Activated T-helper 1 cell treated with anti-CD3 and anti-CD28 coated beads, Interleukin-12 subunit alpha, Interleukin-12 subunit beta, Interleukin-2, Interleukin-4 antibody, amounts not matched to agents 30 ng/mL and 10 ng/mL and 1 ng/mL, durations not matched to agents 14 hours and 24 hours and 36 hours (primary cell): ENCODE measurements at regions not wholly inside any gene's neighbourhood (a gene's known extent, or its start where the extent isn't known, plus 50 kb on each side); places are given as distances from the start of the nearest gene placed in this dataset.
"Not testable (repeated sequence)": the region's sequence is repeated elsewhere in the genome, so short reads cannot be mapped to it uniquely, and the experiment has no call there.

Experiments
- DNase-seq: peaks from one replicate; pipeline ENCODE4 v3.0.0; 2021; ENCODE audit warnings: low spot score
- H3K27ac Mint-ChIP-seq: one replicate; pipeline ENCODE4 v1.8.0; 2021; ENCODE audit warnings: mild to moderate bottlenecking, mixed read lengths
- H3K27me3 Mint-ChIP-seq: one replicate; pipeline ENCODE4 v1.8.0; 2022; ENCODE audit warnings: mild to moderate bottlenecking, moderate library complexity, mixed read lengths; ENCODE audit not compliant: insufficient read depth
- H3K36me3 Mint-ChIP-seq: one replicate; pipeline ENCODE4 v1.8.0; 2021; ENCODE audit warnings: low read depth, mixed read lengths
- H3K4me1 Mint-ChIP-seq: one replicate; pipeline ENCODE4 v1.8.0; 2021; ENCODE audit warnings: low read depth, mixed read lengths
- H3K4me3 Mint-ChIP-seq: one replicate; pipeline ENCODE4 v1.8.0; 2021; ENCODE audit warnings: mild to moderate bottlenecking, moderate library complexity, mixed read lengths
- H3K9me3 Mint-ChIP-seq: one replicate; pipeline ENCODE4 v1.8.0; 2021; ENCODE audit warnings: mixed read lengths
- intact Hi-C: fragments of 100-400 bp; cut with micrococcal nuclease; formaldehyde crosslinking; loops from one replicate; pipeline ENCODE4 v1.15.1; 2024

DNA sequence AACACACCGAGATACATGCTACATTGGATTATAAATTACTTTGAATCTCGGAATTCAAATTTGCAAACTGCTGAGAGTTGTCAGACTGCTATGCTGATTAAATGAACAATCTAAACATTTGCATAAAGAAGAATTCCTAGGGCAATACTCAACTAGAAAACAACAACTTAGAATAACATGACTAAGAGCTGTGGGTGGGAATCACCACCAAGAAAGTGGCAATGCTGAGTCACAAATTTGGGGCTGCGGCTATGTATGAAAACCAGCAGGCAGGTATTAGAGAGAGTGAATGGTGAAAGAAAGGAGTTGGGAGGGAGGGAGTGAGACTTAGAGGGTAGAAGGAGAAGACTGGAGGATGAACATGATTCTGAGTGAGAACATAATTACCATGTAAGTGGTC lies 559.5 kb downstream of the PIK3C3 start:
- H3K4me1 Mint-ChIP-seq, result no peaks in the 10 kb centered on the region
- H3K4me3 Mint-ChIP-seq, result no peak overlapping the region
- H3K36me3 Mint-ChIP-seq, result no peaks in the 10 kb centered on the region
- no peaks in the 10 kb centered on the region for H3K27me3 Mint-ChIP-seq
- no peak for DNase-seq
- intact Hi-C loops, result no loop called here
- H3K9me3 Mint-ChIP-seq, result no peaks in the 10 kb centered on the region
- H3K27ac Mint-ChIP-seq, result no peak overlapping the region

DNA sequence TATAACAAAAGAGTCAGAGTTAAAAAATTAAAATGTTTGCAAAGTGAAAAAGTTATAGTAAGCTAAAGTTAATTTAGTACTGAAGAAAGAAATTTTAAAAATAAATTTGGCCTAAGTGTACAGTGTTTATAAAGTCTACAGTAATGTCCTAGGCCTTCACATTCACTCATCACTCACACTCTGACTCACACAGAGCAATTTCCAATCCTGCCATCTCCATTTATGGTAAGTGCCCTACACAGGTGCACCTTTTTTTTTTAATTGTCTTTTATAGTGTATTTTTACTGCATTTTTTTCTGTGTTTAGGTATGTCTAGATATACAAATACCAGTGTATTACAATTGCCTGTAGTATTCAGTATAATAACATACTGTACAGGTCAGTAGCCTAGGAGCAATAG lies 562.9 kb downstream of the PIK3C3 start:
- H3K4me3 Mint-ChIP-seq, result no peak overlapping the region
- intact Hi-C loops, result no loop called here
- H3K27me3 Mint-ChIP-seq, result no peaks in the 10 kb centered on the region
- no peak overlapping the region for H3K27ac Mint-ChIP-seq
- no peaks in the 10 kb centered on the region for H3K9me3 Mint-ChIP-seq
- no peak for DNase-seq
- H3K36me3 Mint-ChIP-seq, result no peaks in the 10 kb centered on the region
- no peaks in the 10 kb centered on the region for H3K4me1 Mint-ChIP-seq

DNA sequence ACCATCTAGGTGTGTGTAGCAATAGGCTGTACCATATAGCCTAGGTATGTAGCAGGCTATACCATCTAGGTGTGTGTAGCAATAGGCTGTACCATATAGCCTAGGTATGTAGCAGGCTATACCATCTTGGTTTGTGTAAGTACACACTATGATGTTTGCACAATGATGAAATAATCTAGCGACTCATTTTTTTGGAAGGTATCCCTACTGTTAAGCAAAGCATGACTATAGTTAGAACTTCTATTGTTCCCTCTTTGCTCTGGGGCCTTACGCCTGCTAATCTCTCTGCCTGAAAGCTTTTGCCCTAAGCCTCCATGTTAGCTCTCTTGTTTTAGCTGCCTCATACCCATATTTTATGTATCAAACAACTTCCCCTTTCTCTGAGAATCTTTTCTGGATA lies 563.3 kb downstream of the PIK3C3 start:
- H3K4me3 Mint-ChIP-seq, H3K9me3 Mint-ChIP-seq, intact Hi-C loops, H3K27ac Mint-ChIP-seq, H3K27me3 Mint-ChIP-seq, DNase-seq, H3K36me3 Mint-ChIP-seq, H3K4me1 Mint-ChIP-seq: not testable (repeated sequence)

DNA sequence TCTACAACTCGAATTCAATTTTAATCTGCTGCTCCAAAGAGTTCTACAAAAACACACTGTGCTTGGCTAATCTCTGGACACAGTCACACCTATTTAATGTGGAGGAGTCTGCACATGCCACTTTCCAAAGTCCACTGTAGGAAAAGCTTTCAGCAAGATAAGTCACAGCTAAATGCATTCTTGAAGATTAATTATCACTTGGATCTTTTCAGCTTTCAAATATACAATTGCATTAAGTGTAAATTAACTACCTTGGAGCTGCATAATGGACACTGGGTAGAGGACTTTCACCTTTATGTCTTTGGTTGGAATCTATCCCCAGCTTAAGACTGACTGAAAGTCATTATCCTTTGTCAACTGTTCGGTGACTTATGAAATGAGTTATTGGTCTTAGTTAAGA lies 565.1 kb downstream of the PIK3C3 start:
- Mint-ChIP-seq H3K9me3 (no peaks in the 10 kb centered on the region), H3K27me3 (no peaks in the 10 kb centered on the region), H3K4me3 (no peak overlapping the region), H3K36me3 (no peaks in the 10 kb centered on the region), H3K4me1 (no peaks in the 10 kb centered on the region), H3K27ac (no peak overlapping the region)
- no peak for DNase-seq
- intact Hi-C loops, result no loop called here

DNA sequence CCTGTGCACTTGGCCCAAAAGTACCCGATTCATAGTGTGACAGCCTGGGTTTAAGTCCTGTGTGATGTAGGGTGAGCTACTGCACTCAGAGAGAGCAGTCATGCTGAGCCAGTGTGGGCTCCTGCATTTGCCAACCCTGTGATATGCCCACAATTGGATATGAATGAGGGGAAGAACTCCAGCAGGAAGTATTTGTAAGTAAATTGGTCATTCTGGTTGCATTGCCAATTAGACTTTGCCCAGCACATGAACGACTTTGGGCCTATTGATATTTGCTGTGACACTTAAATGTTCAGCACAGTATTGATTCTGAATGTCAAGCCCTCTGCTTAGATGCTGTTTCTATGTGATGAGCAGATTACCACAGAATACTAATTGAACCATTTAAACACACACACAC lies 570.9 kb downstream of the PIK3C3 start:
- H3K9me3 Mint-ChIP-seq, result no peaks in the 10 kb centered on the region
- H3K27me3 Mint-ChIP-seq, result no peaks in the 10 kb centered on the region
- H3K4me3 Mint-ChIP-seq, result no peak overlapping the region
- intact Hi-C loops, result no loop called here
- no peaks in the 10 kb centered on the region for H3K4me1 Mint-ChIP-seq
- no peak for DNase-seq
- H3K27ac Mint-ChIP-seq, result no peak overlapping the region
- no peaks in the 10 kb centered on the region for H3K36me3 Mint-ChIP-seq

DNA sequence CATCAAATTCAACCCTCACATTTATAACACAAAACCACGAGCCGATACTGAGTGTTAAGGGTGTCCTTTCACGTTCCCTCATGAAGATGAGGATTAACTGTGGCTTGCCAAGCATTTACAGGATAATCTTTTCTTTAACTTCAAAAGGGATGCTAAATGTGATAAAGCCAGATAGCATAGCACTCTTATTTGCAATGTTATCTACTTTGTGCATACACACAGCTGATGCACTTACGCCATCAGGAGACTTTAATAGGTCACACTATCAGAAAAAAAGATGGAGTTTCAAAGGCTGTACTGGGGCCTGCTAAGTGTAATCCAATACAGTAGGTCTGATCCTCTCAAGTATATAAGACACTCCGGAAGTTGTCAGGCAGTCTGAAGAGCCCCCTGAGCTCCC lies 572.7 kb downstream of the PIK3C3 start:
- H3K9me3 Mint-ChIP-seq, result no peaks in the 10 kb centered on the region
- intact Hi-C loops, result no loop called here
- no peak overlapping the region for H3K4me3 Mint-ChIP-seq
- H3K27me3 Mint-ChIP-seq, result no peaks in the 10 kb centered on the region
- H3K36me3 Mint-ChIP-seq, result no peaks in the 10 kb centered on the region
- H3K4me1 Mint-ChIP-seq, result no peaks in the 10 kb centered on the region
- no peak for DNase-seq
- H3K27ac Mint-ChIP-seq, result no peak overlapping the region

DNA sequence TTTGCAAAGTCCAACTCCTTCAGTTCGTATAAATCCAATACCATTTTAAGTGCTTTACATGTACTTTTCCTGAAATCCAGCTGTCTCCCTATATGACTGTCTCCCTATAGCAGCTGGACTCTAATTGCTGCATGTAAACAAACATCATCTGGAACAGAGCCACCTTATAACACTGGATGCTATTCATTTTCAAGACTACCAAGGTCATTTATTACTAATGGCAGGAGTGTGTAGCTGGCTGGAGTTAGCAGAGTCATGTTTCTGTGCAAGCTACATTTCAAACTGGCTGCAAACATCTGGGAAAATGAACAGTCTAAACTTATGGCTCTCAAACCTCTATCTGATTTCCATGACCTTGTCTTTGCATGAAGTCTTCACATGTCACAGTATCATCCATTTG lies 575.2 kb downstream of the PIK3C3 start:
- DNase-seq, result no peak
- Mint-ChIP-seq H3K4me1 (no peaks in the 10 kb centered on the region), H3K27me3 (no peaks in the 10 kb centered on the region), H3K36me3 (no peaks in the 10 kb centered on the region), H3K4me3 (no peak overlapping the region), H3K27ac (no peak overlapping the region), H3K9me3 (no peaks in the 10 kb centered on the region)
- intact Hi-C loops, result no loop called here

DNA sequence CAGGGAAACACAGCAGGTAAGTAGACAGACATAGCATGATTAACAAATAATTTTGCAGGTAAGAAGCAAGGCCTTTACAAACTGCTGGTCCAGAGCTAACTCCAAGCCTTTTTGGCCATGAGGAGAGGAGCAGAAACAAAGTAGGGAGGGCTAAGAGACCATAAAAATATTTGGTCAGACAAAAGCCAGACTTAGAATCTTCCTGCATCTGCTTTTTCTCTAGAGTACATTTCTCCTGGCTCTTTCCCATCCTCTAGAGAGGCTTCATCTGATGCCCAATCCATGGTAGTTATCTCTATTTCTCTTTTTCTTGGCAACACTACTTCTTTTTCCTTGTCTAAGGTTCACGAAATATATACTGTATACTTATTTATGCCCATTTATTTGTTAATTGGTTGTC lies 577.1 kb downstream of the PIK3C3 start:
- H3K4me3 Mint-ChIP-seq, result no peak overlapping the region
- DNase-seq, result no peak
- no peaks in the 10 kb centered on the region for H3K4me1 Mint-ChIP-seq
- H3K36me3 Mint-ChIP-seq, result no peaks in the 10 kb centered on the region
- H3K9me3 Mint-ChIP-seq, result no peaks in the 10 kb centered on the region
- no peak overlapping the region for H3K27ac Mint-ChIP-seq
- no peaks in the 10 kb centered on the region for H3K27me3 Mint-ChIP-seq
- intact Hi-C loops, result no loop called here

DNA sequence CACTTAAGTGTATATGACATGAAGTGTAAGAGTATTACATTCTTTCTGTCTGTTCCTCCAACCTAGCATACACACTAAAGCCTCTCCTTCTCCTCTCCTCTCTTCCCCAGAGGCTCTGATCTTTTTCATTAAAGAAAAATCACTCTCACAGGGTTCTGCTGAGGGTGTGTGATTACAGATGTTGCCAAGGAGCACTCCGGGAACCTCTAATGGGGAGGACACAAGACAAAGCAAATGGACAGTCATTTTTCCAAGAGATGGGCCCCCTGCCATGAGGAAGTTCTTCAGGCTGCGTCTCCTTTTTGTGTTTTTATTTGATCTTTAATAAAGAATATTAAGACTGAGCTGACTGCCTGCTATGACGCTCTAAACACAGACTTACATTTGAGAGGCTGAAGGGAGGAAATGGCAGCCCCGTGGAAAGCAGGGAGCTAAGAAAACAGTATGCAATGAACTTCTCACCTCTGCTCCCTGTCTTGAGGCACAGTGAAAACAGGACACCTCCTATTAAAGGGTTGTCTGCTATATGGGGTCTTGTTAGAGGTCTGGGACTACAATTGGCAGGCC lies 578.1 kb downstream of the PIK3C3 start:
- Mint-ChIP-seq H3K4me1 (no peaks in the 10 kb centered on the region), H3K27me3 (no peaks in the 10 kb centered on the region), H3K36me3 (no peaks in the 10 kb centered on the region), H3K9me3 (no peaks in the 10 kb centered on the region), H3K27ac (no peak overlapping the region), H3K4me3 (no peak overlapping the region)
- no peak for DNase-seq
- intact Hi-C loops, result no loop called here

DNA sequence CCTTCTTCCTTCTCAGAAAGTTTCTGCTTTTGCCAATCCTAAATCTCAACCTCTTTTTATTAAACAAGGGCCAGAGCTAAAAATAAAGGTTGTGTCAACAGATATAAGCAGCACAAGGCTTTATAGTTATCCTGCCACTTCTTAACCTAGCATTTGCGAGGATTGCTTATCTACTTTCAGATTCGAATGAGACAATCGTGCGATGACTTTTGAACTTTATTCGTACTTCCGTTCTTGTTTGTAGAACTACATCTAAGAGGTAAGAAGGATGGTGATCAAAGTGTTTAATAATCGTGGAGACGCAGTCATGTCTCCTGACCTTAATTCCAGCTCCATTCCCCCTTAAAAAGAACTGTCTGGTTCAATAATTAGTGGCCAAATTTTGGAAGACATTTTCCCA lies 578.6 kb downstream of the PIK3C3 start:
- no peaks in the 10 kb centered on the region for H3K4me1 Mint-ChIP-seq
- H3K9me3 Mint-ChIP-seq, result no peaks in the 10 kb centered on the region
- H3K36me3 Mint-ChIP-seq, result no peaks in the 10 kb centered on the region
- intact Hi-C loops, result no loop called here
- H3K4me3 Mint-ChIP-seq, result no peak overlapping the region
- DNase-seq, result no peak
- no peaks in the 10 kb centered on the region for H3K27me3 Mint-ChIP-seq
- H3K27ac Mint-ChIP-seq, result no peak overlapping the region

DNA sequence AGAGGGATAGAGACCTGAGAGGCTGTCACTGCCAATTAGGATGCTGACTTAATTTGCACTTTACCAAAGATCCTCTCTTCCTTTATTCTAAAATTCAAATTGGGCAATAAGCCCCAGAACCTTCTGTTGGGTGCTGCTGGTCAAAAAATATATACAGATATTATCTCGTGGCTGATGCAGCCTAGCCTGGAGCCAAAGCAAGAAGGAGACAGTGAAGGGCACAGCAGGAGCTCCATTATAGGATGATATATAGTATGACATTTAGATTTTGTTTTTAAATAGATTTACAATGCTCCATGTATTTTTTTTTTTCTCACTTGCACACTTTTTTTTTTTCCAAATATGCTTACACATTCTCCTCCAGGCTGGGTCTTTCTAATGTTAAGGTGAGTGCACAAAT lies 579.3 kb downstream of the PIK3C3 start:
- intact Hi-C loops, result no loop called here
- Mint-ChIP-seq H3K4me1 (no peaks in the 10 kb centered on the region), H3K9me3 (no peaks in the 10 kb centered on the region), H3K27ac (no peak overlapping the region), H3K4me3 (no peak overlapping the region), H3K36me3 (no peaks in the 10 kb centered on the region), H3K27me3 (no peaks in the 10 kb centered on the region)
- no peak for DNase-seq

DNA sequence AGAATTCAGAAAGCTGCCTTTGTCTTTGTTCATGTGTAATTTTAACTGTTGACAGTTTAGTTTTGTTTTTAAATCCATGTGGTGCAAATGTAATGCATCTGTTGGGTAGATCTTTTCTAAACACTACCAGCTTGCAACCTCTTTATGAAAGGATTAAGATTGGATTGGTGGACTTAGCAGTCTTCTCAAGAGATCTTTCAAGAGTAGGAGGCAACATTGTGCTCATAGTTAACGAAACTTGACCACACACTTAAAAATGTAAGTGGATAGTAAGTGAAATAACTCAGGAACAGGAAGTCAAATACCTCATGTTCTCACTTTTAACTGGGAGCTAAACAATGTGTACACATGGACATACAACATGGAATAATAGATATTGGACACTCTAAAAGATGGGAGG lies 579.0 kb downstream of the RIT2 start:
- no peak for DNase-seq
- H3K4me3 Mint-ChIP-seq, result no peak overlapping the region
- intact Hi-C loops, result no loop called here
- H3K9me3 Mint-ChIP-seq, result no peaks in the 10 kb centered on the region
- no peak overlapping the region for H3K27ac Mint-ChIP-seq
- no peaks in the 10 kb centered on the region for H3K36me3 Mint-ChIP-seq
- H3K27me3 Mint-ChIP-seq, result no peaks in the 10 kb centered on the region
- H3K4me1 Mint-ChIP-seq, result no peaks in the 10 kb centered on the region

DNA sequence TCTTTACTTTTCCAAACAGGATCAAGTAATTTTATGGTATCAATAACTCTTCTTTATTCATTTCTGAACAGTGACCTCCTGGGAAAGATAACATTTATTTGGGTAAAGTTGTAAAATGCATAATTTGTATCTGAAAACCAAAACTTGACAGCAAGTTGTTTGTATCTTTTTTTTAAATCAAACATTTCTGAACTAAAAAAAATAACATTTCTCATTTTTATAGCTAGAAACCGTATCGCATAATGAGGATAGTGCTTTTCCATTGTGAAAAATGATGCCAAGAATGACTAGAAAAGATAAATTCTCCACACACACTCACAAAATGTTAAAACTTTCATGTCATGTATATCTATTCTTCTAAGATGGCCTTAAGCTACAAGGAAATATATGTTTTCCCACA lies 578.2 kb downstream of the RIT2 start:
- H3K36me3 Mint-ChIP-seq, result no peaks in the 10 kb centered on the region
- intact Hi-C loops, result no loop called here

DNA sequence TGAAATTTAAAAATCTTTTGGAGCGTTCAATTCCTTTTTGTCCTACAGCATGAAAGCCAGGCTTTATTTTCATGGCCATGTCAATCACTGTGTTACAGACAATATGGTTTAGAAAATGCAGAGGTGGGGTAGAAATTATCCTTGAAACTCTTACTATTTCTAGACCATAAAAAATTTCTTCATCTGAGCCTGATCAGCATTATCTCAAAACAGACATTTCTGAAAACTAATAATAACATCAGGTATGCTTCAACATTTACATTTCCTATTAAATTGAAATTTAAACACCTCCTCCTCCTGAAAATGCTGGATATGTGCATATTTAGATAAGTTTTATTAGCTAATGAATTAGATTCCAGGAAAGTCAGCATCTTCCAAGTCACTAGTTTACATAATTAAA lies 570.6 kb downstream of the RIT2 start:
- Mint-ChIP-seq H3K4me1 (no peaks in the 10 kb centered on the region), H3K27me3 (no peaks in the 10 kb centered on the region), H3K9me3 (no peaks in the 10 kb centered on the region), H3K4me3 (no peak overlapping the region), H3K27ac (no peak overlapping the region), H3K36me3 (no peaks in the 10 kb centered on the region)
- intact Hi-C loops, result no loop called here
- DNase-seq, result no peak

More for the DNA sequence above, 578.2 kb downstream of the RIT2 start:
- no peak for DNase-seq
- Mint-ChIP-seq H3K27me3 (no peaks in the 10 kb centered on the region), H3K4me3 (no peak overlapping the region), H3K4me1 (no peaks in the 10 kb centered on the region), H3K27ac (no peak overlapping the region), H3K9me3 (no peaks in the 10 kb centered on the region)
